HepG2 (cell line): ENCODE measurements at regions not wholly inside any gene's neighbourhood (a gene's known extent, or its start where the extent isn't known, plus 50 kb on each side); places are given as distances from the start of the nearest gene placed in this dataset.

Experiments used
- CBX5 ChIP-seq: sonication (generic); formaldehyde crosslinking; IDR thresholded peaks from 2 replicates; pipeline ENCODE4 v1.4.0; 2020; ENCODE audit warnings: missing genetic modification reagents, borderline replicate concordance
- PAX8 ChIP-seq: sonication (generic); formaldehyde crosslinking; IDR thresholded peaks from 2 replicates; pipeline ENCODE4 v1.8.0; 2022; ENCODE audit warnings: mild to moderate bottlenecking, missing genetic modification reagents, borderline replicate concordance
- ZMYM2 ChIP-seq: sonication (generic); formaldehyde crosslinking; IDR thresholded peaks from 2 replicates; pipeline ENCODE4 v1.8.0; 2022; ENCODE audit warnings: mild to moderate bottlenecking, missing genetic modification reagents
- ZNF337 ChIP-seq: sonication (generic); formaldehyde crosslinking; IDR thresholded peaks from 2 replicates; pipeline ENCODE4 v1.5.1; 2020; ENCODE audit warnings: missing genetic modification reagents, low read depth, mild to moderate bottlenecking, borderline replicate concordance
- TF ChIP-seq, protein P1 (sequence below): sonication (generic); formaldehyde crosslinking; IDR thresholded peaks from 2 replicates; pipeline ENCODE4 v1.4.0; 2020; ENCODE audit warnings: missing genetic modification reagents
- TF ChIP-seq, protein P2 (sequence below): sonication (generic); formaldehyde crosslinking; IDR thresholded peaks from 2 replicates; pipeline ENCODE4 v1.8.0; 2022; ENCODE audit warnings: mild to moderate bottlenecking, missing genetic modification reagents, moderate library complexity
- TF ChIP-seq, protein P3 (sequence below): IDR thresholded peaks from 2 replicates; pipeline ENCODE4 v1.6.1; 2016; ENCODE audit warnings: low read depth, missing genetic modification reagents, missing compliant biosample characterization

DNA sequence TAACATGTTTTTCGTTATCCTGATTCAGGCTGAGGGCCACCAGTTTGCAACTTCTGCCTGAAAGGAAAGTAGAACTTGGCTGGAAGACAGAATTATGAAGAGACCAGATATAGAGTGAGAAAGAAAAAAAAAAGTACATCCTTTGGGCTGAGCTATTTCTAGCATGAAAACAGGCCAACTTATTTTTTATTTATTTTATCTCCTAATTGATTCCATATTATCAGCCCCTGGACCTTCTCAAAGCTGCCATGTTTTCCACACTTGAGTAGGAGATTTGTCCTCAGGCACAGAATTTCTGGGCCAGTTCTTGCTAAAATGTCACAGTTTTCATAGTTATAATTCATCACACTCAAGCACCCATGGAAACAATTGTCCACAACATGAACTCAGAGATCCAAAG, 586.8 kb upstream of the CNTNAP5 start (continued):
- TF ChIP-seq, protein P1, sequence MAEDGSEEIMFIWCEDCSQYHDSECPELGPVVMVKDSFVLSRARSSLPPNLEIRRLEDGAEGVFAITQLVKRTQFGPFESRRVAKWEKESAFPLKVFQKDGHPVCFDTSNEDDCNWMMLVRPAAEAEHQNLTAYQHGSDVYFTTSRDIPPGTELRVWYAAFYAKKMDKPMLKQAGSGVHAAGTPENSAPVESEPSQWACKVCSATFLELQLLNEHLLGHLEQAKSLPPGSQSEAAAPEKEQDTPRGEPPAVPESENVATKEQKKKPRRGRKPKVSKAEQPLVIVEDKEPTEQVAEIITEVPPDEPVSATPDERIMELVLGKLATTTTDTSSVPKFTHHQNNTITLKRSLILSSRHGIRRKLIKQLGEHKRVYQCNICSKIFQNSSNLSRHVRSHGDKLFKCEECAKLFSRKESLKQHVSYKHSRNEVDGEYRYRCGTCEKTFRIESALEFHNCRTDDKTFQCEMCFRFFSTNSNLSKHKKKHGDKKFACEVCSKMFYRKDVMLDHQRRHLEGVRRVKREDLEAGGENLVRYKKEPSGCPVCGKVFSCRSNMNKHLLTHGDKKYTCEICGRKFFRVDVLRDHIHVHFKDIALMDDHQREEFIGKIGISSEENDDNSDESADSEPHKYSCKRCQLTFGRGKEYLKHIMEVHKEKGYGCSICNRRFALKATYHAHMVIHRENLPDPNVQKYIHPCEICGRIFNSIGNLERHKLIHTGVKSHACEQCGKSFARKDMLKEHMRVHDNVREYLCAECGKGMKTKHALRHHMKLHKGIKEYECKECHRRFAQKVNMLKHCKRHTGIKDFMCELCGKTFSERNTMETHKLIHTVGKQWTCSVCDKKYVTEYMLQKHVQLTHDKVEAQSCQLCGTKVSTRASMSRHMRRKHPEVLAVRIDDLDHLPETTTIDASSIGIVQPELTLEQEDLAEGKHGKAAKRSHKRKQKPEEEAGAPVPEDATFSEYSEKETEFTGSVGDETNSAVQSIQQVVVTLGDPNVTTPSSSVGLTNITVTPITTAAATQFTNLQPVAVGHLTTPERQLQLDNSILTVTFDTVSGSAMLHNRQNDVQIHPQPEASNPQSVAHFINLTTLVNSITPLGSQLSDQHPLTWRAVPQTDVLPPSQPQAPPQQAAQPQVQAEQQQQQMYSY (CRISPR knock-in tag): no peak
- TF ChIP-seq, protein P2, sequence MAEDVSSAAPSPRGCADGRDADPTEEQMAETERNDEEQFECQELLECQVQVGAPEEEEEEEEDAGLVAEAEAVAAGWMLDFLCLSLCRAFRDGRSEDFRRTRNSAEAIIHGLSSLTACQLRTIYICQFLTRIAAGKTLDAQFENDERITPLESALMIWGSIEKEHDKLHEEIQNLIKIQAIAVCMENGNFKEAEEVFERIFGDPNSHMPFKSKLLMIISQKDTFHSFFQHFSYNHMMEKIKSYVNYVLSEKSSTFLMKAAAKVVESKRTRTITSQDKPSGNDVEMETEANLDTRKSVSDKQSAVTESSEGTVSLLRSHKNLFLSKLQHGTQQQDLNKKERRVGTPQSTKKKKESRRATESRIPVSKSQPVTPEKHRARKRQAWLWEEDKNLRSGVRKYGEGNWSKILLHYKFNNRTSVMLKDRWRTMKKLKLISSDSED (CRISPR knock-in tag): no peak
- TF ChIP-seq ZMYM2 (no peak), PAX8 (CRISPR knock-in tag) (no peak), ZNF337 (no peak), CBX5 (CRISPR knock-in tag) (no peak)
- TF ChIP-seq, protein P3, sequence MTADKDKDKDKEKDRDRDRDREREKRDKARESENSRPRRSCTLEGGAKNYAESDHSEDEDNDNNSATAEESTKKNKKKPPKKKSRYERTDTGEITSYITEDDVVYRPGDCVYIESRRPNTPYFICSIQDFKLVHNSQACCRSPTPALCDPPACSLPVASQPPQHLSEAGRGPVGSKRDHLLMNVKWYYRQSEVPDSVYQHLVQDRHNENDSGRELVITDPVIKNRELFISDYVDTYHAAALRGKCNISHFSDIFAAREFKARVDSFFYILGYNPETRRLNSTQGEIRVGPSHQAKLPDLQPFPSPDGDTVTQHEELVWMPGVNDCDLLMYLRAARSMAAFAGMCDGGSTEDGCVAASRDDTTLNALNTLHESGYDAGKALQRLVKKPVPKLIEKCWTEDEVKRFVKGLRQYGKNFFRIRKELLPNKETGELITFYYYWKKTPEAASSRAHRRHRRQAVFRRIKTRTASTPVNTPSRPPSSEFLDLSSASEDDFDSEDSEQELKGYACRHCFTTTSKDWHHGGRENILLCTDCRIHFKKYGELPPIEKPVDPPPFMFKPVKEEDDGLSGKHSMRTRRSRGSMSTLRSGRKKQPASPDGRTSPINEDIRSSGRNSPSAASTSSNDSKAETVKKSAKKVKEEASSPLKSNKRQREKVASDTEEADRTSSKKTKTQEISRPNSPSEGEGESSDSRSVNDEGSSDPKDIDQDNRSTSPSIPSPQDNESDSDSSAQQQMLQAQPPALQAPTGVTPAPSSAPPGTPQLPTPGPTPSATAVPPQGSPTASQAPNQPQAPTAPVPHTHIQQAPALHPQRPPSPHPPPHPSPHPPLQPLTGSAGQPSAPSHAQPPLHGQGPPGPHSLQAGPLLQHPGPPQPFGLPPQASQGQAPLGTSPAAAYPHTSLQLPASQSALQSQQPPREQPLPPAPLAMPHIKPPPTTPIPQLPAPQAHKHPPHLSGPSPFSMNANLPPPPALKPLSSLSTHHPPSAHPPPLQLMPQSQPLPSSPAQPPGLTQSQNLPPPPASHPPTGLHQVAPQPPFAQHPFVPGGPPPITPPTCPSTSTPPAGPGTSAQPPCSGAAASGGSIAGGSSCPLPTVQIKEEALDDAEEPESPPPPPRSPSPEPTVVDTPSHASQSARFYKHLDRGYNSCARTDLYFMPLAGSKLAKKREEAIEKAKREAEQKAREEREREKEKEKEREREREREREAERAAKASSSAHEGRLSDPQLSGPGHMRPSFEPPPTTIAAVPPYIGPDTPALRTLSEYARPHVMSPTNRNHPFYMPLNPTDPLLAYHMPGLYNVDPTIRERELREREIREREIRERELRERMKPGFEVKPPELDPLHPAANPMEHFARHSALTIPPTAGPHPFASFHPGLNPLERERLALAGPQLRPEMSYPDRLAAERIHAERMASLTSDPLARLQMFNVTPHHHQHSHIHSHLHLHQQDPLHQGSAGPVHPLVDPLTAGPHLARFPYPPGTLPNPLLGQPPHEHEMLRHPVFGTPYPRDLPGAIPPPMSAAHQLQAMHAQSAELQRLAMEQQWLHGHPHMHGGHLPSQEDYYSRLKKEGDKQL (CRISPR knock-in tag): no peak
